ENCODE measurements at regions not wholly inside any gene's neighbourhood (a gene's known extent, or its start where the extent isn't known, plus 50 kb on each side); places are given as distances from the start of the nearest gene placed in this dataset.

GRCh38 chr2:217396586-217396985, 536.7 kb upstream of the TNP1 start:
- H3K9ac ChIP-seq (ENCODE audit: low read length) = no peak overlapping the region
- H3K4me2 ChIP-seq (ENCODE audit: low read length) = no peak overlapping the region
- H3K9me3 Mint-ChIP-seq (ENCODE audit: unreplicated experiment) = peaks cover 7% of the 10 kb centered on the region
- H2AFZ ChIP-seq (ENCODE audit: low read depth, low read length) = no peak overlapping the region
- no peaks in the 10 kb centered on the region for H4K20me1 ChIP-seq (ENCODE audit: insufficient read depth, low read length)
- FAIRE-seq (no peak), DNase-seq (ENCODE audit: low read depth) (no peak)
- H3K36me3 ChIP-seq (ENCODE audit: insufficient read depth, low read length) = no peaks in the 10 kb centered on the region
- TF ChIP-seq CTCF (IDR thresholded peaks at IDR 0.05; ENCODE audit: insufficient read depth, low read depth, low read length) (no peak), EZH2 (IDR thresholded peaks at IDR 0.05; ENCODE audit: insufficient read depth, low read length) (no peak)
- no peaks in the 10 kb centered on the region for H3K9me3 ChIP-seq (ENCODE audit: insufficient read depth, low read depth, low read length)
- no peak overlapping the region for H3K4me3 Mint-ChIP-seq (ENCODE audit: unreplicated experiment)
- no peaks in the 10 kb centered on the region for H3K36me3 Mint-ChIP-seq (ENCODE audit: low read depth, unreplicated experiment)
- no peak overlapping the region for H3K27ac ChIP-seq (ENCODE audit: low read depth, low read length)
- no peaks in the 10 kb centered on the region for H3K79me2 ChIP-seq (ENCODE audit: insufficient read depth, low read length)
- H3K4me3 ChIP-seq (ENCODE audit: insufficient read depth, low read depth, low read length) = no peak overlapping the region
- peaks cover 30% of the 10 kb centered on the region for H3K4me1 ChIP-seq (ENCODE audit: insufficient read depth, low read length)
- H3K27ac Mint-ChIP-seq (ENCODE audit: unreplicated experiment) = no peak overlapping the region
- H3K27me3 ChIP-seq (ENCODE audit: insufficient read depth, low read length) = no peaks in the 10 kb centered on the region
- peaks cover 34% of the 10 kb centered on the region for H3K4me1 Mint-ChIP-seq (ENCODE audit: low read depth, unreplicated experiment)
- no peaks in the 10 kb centered on the region for H3K27me3 Mint-ChIP-seq (ENCODE audit: low read depth, unreplicated experiment)

- no peak for FAIRE-seq
- no peaks in the 10 kb centered on the region for H3K9me3 ChIP-seq (ENCODE audit: insufficient read depth, low read depth, low read length)
- DNase-seq (ENCODE audit: low read depth) = no peak
- H3K4me1 ChIP-seq (ENCODE audit: insufficient read depth, low read length) = peaks cover 30% of the 10 kb centered on the region
- H3K36me3 Mint-ChIP-seq (ENCODE audit: low read depth, unreplicated experiment) = peaks cover 2% of the 10 kb centered on the region
- TF ChIP-seq CTCF (IDR thresholded peaks at IDR 0.05; ENCODE audit: insufficient read depth, low read depth, low read length) (no peak), EZH2 (IDR thresholded peaks at IDR 0.05; ENCODE audit: insufficient read depth, low read length) (no peak)
- H3K27me3 Mint-ChIP-seq (ENCODE audit: low read depth, unreplicated experiment) = no peaks in the 10 kb centered on the region
- no peak overlapping the region for H3K4me3 Mint-ChIP-seq (ENCODE audit: unreplicated experiment)
- no peak overlapping the region for H3K27ac Mint-ChIP-seq (ENCODE audit: unreplicated experiment)
- H2AFZ ChIP-seq (ENCODE audit: low read depth, low read length) = no peak overlapping the region
- H3K9me3 Mint-ChIP-seq (ENCODE audit: unreplicated experiment) = peaks cover 10% of the 10 kb centered on the region
- H3K4me2 ChIP-seq (ENCODE audit: low read length) = no peak overlapping the region
- H3K9ac ChIP-seq (ENCODE audit: low read length) = no peak overlapping the region
- H3K36me3 ChIP-seq (ENCODE audit: insufficient read depth, low read length) = no peaks in the 10 kb centered on the region
- peaks cover 34% of the 10 kb centered on the region for H3K4me1 Mint-ChIP-seq (ENCODE audit: low read depth, unreplicated experiment)
- no peaks in the 10 kb centered on the region for H4K20me1 ChIP-seq (ENCODE audit: insufficient read depth, low read length)
- H3K27ac ChIP-seq (ENCODE audit: low read depth, low read length) = no peak overlapping the region
- H3K79me2 ChIP-seq (ENCODE audit: insufficient read depth, low read length) = no peaks in the 10 kb centered on the region
- H3K27me3 ChIP-seq (ENCODE audit: insufficient read depth, low read length) = no peaks in the 10 kb centered on the region
- no peak overlapping the region for H3K4me3 ChIP-seq (ENCODE audit: insufficient read depth, low read depth, low read length)
Measured at GRCh38 chr2:217396165-217396564, 536.3 kb upstream of the TNP1 start.

- Histone ChIP-seq H2AFZ (ENCODE audit: low read depth, low read length) (no peak overlapping the region), H3K27ac (ENCODE audit: low read depth, low read length) (peak overlapping the region; percentile 49), H3K9me3 (ENCODE audit: insufficient read depth, low read depth, low read length) (no peaks in the 10 kb centered on the region), H3K4me2 (ENCODE audit: low read length) (no peak overlapping the region), H3K27me3 (ENCODE audit: insufficient read depth, low read length) (no peaks in the 10 kb centered on the region), H3K36me3 (ENCODE audit: insufficient read depth, low read length) (no peaks in the 10 kb centered on the region), H3K79me2 (ENCODE audit: insufficient read depth, low read length) (no peaks in the 10 kb centered on the region), H4K20me1 (ENCODE audit: insufficient read depth, low read length) (no peaks in the 10 kb centered on the region), H3K9ac (ENCODE audit: low read length) (peak overlapping the region; percentile 8), H3K4me1 (ENCODE audit: insufficient read depth, low read length) (peaks cover 30% of the 10 kb centered on the region), H3K4me3 (ENCODE audit: insufficient read depth, low read depth, low read length) (no peak overlapping the region)
- TF ChIP-seq CTCF (IDR thresholded peaks at IDR 0.05; ENCODE audit: insufficient read depth, low read depth, low read length) = no peak
- no peak for TF ChIP-seq EZH2 (IDR thresholded peaks at IDR 0.05; ENCODE audit: insufficient read depth, low read length)
- H3K4me3 Mint-ChIP-seq (ENCODE audit: unreplicated experiment) = no peak overlapping the region
- FAIRE-seq = no peak
- peaks cover 2% of the 10 kb centered on the region for H3K36me3 Mint-ChIP-seq (ENCODE audit: low read depth, unreplicated experiment)
- H3K27ac Mint-ChIP-seq (ENCODE audit: unreplicated experiment) = no peak overlapping the region
- H3K9me3 Mint-ChIP-seq (ENCODE audit: unreplicated experiment) = peaks cover 16% of the 10 kb centered on the region
- peak; percentile 53 for DNase-seq (ENCODE audit: low read depth)
- H3K27me3 Mint-ChIP-seq (ENCODE audit: low read depth, unreplicated experiment) = no peaks in the 10 kb centered on the region
- peaks cover 34% of the 10 kb centered on the region for H3K4me1 Mint-ChIP-seq (ENCODE audit: low read depth, unreplicated experiment)
Measured at GRCh38 chr2:217394510-217395351, 534.9 kb upstream of the TNP1 start.
